ENCODE measurements at regions not wholly inside any gene's neighbourhood (a gene's known extent, or its start where the extent isn't known, plus 50 kb on each side); places are given as distances from the start of the nearest gene placed in this dataset.
"Not testable (repeated sequence)": the region's sequence is repeated elsewhere in the genome, so short reads cannot be mapped to it uniquely, and the experiment has no call there.

GRCh38 chr13:80523134-80523533 is 182.2 kb upstream of the SPRY2 start:
- H3K4me3 ChIP-seq (replicated peaks; ENCODE audit: low read depth, low read length), result no peak overlapping the region
- DNase-seq (ENCODE audit: extremely low read depth, low read depth), result no peak
- no peak for TF ChIP-seq CTCF (IDR thresholded peaks at IDR 0.05; ENCODE audit: low read depth, low read length, missing control alignments)

- H3K4me3 ChIP-seq (replicated peaks; ENCODE audit: low read depth, low read length); DNase-seq (ENCODE audit: extremely low read depth, low read depth): not testable (repeated sequence)
Observed at GRCh38 chr13:80522463-80522862, 181.5 kb upstream of the SPRY2 start.

GRCh38 chr13:80516818-80517348 is 176.0 kb upstream of the SPRY2 start:
- DNase-seq (ENCODE audit: extremely low read depth, low read depth), result no peak
- TF ChIP-seq CTCF (IDR thresholded peaks at IDR 0.05; ENCODE audit: low read depth, low read length, missing control alignments), result no peak
- H3K4me3 ChIP-seq (replicated peaks; ENCODE audit: low read depth, low read length), result no peak overlapping the region

- TF ChIP-seq CTCF (IDR thresholded peaks at IDR 0.05; ENCODE audit: low read depth, low read length, missing control alignments), result no peak
- no peak overlapping the region for H3K4me3 ChIP-seq (replicated peaks; ENCODE audit: low read depth, low read length)
- no peak for DNase-seq (ENCODE audit: extremely low read depth, low read depth)
Observed at GRCh38 chr13:80515296-80515695, 174.4 kb upstream of the SPRY2 start.

GRCh38 chr13:80513196-80513595 is 172.3 kb upstream of the SPRY2 start:
- no peak for DNase-seq (ENCODE audit: extremely low read depth, low read depth)
- TF ChIP-seq CTCF (IDR thresholded peaks at IDR 0.05; ENCODE audit: low read depth, low read length, missing control alignments), result no peak

GRCh38 chr13:80510686-80511085 is 169.8 kb upstream of the SPRY2 start:
- DNase-seq (ENCODE audit: extremely low read depth, low read depth), result no peak
- H3K4me3 ChIP-seq (replicated peaks; ENCODE audit: low read depth, low read length), result no peak overlapping the region
- TF ChIP-seq CTCF (IDR thresholded peaks at IDR 0.05; ENCODE audit: low read depth, low read length, missing control alignments), result no peak

More at GRCh38 chr13:80513196-80513595, 172.3 kb upstream of the SPRY2 start:
- H3K4me3 ChIP-seq (replicated peaks; ENCODE audit: low read depth, low read length), result no peak overlapping the region

- no peak overlapping the region for H3K4me3 ChIP-seq (replicated peaks; ENCODE audit: low read depth, low read length)
- TF ChIP-seq CTCF (IDR thresholded peaks at IDR 0.05; ENCODE audit: low read depth, low read length, missing control alignments), result no peak
- DNase-seq (ENCODE audit: extremely low read depth, low read depth), result no peak
Observed at GRCh38 chr13:80509264-80509663, 168.3 kb upstream of the SPRY2 start.
